NCI-H82 (cell line): ENCODE measurements at regions not wholly inside any gene's neighbourhood (a gene's known extent, or its start where the extent isn't known, plus 50 kb on each side); places are given as distances from the start of the nearest gene placed in this dataset.
"Not testable (repeated sequence)": the region's sequence is repeated elsewhere in the genome, so short reads cannot be mapped to it uniquely, and the experiment has no call there.

Source experiments
- DNase-seq: peaks from one replicate; lab custom pipeline; 2025; lab: John Stamatoyannopoulos, UW

GRCh38 chr2:136715146-136715545 lies 50.2 kb upstream of the THSD7B start:
- no peak for DNase-seq

- no peak for DNase-seq
These were observed 50.8 kb upstream of the THSD7B start for GRCh38 chr2:136714452-136714951.

GRCh38 chr2:136713739-136714138 lies 51.6 kb upstream of the THSD7B start:
- no peak for DNase-seq

GRCh38 chr2:136705336-136705735 lies 60.0 kb upstream of the THSD7B start:
- DNase-seq: no peak

- no peak for DNase-seq
These were observed 62.1 kb upstream of the THSD7B start for GRCh38 chr2:136703214-136703613.

DNA sequence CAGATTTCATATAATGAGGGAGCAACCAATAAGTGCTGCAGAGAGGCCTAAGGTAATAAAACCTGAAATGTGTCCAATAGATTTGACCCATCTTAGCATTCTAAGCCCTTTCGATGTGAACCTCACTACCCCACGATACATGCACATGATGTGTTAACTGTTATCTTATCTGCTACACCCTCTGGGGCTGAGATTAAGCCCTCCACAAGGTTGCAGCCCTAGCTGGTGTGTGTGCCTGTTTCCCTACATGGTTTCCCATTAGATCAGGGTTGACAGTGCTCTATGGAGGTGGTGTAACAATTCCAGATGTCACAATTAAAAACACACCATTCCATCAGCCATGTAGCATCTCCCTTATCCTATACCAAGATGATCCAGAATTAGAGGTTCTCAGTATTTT lies 68.9 kb upstream of the THSD7B start:
- no peak for DNase-seq

- no peak for DNase-seq
These were observed 71.4 kb upstream of the THSD7B start for GRCh38 chr2:136693966-136694365.

DNA sequence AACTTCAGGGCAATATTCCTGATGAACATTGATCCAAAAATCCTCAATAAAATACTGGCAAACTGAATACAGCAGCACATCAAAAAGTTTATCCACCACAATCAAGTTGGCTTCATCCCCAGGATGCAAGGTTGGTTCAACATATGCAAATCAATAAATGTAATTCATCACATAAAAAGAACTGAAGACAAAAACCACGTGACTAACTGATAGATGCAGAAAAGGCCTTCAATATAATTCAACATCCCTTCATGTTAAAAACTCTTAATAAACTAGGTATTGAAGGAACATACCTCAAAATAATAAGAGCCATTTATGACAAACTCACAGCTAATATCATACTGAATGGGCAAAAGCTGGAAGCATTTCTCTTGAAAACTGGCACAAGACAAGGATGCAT lies 85.3 kb upstream of the THSD7B start:
- not testable (repeated sequence) for DNase-seq

DNA sequence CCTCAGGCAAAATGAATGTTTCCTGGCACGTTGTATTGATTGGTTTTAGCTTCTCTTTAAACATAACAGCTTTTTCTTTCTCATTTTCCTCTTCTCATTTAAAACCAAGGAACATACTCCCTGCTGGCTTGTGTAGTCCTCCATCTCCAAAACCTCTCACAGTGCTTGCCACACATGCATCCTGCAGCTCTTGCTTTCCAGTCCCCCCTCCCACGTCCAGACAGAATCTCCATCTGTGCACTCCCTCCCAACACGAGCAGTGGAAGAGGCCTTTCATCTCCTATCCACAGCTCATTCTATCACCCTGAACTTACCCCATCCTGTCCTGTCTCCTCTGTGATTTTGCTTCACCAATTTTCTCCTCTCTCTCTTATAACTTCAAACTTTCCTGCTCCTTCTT lies 99.6 kb upstream of the THSD7B start:
- peak; percentile 74 for DNase-seq

DNA sequence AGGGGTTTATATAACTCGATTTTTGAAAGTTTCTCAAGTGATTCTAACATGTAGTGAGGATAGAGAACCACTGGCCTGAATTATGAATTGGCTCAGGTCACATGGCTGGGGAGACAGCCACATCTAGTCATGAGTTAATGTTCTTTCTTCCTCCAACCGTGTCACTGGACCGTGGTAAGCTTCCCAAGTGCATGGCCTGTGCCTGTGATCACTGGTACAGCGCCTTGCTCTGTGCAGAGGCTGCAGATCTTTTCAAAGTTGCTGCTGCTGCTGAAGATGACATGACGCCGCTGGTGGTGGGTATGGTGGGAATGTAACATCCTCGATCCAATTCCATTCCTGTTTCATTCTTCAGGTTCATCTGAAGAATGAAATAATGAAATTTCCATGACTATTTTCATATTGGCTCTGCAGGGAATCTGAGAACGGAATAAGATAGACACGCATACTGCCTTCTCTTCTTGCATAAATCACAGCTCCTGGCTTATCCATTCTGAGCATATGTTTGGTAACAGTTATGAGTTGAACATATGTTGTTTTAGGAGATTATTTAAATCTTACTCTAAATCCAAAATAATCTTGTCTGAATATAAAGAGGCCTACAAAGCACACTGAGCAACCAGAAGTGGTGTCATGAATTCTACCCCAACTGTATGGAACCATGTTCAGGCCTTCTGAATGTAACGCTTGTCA lies 100.5 kb upstream of the THSD7B start:
- DNase-seq: peak; percentile 85

GRCh38 chr2:136658201-136658600 lies 107.1 kb upstream of the THSD7B start:
- DNase-seq: no peak

DNA sequence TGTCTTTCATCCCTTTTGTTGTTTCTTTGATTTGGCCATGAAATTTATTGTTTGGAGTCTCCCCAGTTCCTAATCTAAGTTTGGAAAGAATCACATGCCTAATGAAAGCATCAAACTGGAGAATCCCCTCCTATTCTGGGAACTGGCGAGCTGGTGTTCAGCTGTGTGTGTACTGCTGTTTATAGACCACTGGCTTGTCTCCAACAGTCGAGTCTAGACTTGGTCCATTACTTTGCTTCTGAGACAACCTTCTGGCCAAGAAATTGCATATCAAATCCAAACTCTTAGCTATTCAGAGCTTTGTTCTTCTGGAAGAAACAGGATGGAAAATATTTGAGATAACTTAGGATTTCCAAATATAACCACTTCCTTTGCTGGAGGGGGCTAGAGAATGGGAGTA lies 111.5 kb upstream of the THSD7B start:
- DNase-seq: no peak

DNA sequence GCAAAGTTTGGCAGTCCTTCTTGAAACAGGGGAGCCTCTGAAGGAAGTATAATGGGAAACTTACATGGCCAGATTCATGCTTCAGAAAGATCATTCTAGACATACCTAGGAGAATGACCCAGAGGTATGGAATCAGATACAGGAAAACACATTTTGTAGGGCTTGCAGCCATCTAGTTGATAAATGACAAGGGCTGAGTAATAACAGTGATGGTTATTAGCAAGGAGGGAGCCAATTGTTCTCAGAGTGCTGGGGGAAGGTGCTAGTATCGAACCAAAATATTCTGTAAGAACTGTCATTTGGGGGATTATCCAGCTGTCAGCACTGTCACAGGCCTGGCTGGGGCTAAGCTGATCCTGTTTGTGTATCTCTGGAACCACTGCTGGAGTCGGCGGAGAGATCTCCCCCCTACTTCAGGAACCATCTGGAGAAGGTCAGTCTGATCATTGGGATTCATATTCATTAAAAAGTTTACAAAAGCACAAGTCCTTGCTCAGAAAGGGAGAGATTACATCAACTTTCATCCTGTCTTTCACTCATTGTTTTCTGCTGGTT lies 113.8 kb upstream of the THSD7B start:
- DNase-seq: peak; percentile 96

DNA sequence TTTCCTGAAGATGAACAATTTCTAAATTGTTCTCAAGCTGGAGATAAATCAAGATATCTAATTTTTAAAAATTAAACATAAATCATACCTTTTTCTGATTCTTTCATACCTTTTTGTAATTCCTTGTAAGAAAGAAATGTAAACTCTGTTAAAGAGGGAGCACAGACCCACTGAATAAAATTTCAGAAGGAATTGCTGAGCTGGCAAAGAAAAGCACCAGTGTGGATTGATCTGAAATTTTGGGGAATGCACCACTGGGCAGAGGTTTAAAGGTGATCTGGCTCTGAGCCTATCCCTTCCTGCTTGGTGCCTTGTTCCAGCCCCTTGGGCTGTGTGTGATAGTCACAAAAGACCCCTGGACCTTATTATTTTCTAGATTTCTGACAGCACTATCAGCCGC lies 118.3 kb upstream of the THSD7B start:
- no peak for DNase-seq

DNA sequence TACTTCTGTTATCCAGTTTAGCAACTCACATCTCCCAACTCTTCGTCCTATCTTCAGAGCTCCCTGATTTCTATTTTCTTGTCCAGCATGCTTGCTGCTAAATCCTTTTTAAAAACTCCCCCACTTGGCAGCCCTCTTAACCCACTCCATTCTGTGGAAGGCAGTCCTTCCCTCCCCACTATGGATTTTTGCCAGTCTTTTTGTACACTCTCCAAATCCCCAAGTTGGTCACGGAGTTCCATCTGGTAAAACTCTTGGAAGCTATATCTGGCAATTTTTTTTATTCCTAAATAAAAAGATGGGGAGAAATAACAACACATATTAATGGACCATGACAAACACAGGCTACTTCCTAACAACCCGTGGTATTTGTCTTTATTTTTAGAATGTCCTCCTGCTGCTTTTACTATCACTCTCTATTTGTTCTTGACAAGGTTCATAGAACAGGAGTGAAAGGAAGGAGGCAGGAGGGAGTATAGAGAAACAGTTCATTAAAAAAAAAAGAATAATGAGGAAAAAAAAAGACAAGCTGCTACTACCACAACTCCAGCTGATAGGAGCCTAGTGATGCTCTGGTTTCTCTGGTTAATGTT lies 120.0 kb upstream of the THSD7B start:
- DNase-seq: no peak

DNA sequence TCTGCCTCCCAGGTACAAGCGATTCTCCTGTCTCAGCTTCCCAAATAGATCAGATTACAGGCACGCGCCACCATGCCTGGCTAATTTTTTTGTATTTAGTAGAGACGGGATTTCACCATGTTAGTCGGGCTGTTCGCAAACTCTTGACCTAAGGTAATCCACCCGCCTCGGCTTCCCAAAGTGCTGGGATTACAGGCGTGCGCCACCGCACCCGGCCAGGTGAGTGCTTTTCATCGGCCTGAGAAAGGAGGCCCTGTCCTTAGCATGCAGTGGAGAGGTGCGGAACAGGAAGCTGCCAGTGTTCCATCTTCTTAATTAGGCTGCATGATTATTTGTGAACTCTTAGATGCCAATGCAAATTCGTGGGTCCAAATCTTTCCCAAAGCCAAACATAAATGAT lies 125.7 kb upstream of the THSD7B start:
- DNase-seq: no peak

DNA sequence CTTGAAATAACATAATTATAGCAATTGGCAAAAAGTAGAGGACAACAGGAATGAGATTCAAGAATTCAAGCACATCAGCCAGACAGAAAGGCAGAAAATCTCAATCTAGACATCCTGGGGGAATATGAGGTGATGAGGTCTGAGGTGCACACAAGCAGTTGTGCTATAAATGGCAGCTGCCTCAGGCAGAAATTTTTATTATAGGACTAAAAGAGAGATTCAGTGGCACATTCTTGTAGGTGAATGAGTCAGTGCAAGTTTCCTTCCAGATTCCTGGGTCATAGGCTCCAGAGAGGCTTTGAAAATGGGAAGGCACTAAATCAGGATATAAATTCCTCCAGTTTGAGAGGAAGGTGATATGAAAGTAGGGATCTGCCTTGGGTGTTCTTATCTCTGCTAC lies 127.2 kb upstream of the THSD7B start:
- no peak for DNase-seq

DNA sequence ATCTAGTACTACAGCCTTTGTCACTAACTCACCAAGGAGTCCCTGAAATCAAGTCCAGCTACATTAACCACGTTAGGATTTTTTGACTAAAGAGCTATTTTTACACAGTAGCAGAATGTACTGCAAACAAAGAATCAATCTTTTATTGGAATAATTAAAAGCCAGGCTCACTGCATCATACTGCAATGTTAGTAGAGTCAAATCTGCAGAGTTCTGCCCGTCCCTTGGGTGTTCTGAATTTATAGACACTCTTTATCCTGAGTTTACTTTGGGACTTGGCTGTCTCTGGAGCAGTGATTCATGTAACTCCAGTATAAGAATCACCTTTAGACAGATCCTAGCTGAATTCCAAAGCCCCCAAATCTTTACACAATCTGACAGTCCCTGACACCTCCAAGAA lies 127.9 kb upstream of the THSD7B start:
- DNase-seq: no peak

GRCh38 chr2:136628490-136628889 lies 136.9 kb upstream of the THSD7B start:
- DNase-seq: no peak

GRCh38 chr2:136613096-136613495 lies 152.2 kb upstream of the THSD7B start:
- DNase-seq: peak; percentile 80

DNA sequence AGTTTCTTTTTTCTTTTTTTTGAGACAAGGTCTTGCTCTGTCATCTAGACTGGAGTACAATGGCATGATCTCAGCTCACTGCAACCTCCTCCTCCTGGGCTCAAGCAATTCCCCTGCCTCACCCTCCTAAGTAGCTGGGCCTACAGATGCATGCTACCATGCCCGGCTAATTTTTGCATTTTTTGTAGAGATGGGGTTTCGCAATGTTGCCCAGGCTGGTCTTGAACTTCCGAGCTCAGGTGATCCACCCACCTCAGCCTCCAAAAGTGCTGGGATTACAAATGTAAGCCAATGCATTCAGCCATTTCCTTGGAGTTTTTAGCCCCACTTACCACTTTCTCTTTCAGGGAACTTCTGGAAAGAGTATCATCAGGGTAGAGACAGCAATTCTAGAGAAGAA lies 153.3 kb upstream of the THSD7B start:
- no peak for DNase-seq

GRCh38 chr2:136611451-136611850 lies 153.9 kb upstream of the THSD7B start:
- peak; percentile 9 for DNase-seq

DNA sequence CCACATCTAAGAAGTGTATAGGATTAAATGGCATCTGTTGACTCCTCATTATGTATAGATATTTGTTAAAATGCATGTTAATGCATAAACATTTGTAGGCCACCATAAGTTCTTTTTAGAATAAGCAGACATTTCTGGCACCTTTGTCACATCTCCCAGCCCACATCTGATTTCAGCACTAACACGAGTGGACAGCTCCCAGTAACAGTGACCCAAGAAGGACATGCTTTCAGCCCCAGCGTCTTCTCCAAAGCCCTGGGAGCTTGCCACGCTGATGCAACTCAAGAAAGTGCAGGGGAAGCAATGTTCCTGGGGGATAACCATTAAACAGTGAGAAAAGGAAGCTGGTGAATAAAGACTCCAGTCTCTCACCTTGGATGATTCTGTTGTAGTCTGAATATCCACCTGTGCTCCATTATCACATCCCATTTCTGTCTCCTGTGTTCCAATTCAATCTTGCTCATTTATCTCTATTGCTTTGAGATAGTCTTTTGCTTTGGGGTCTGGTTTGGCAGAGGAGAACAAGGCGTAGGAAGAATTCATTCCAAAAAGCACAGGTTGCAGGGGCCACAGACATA lies 182.6 kb upstream of the THSD7B start:
- peak; percentile 9 for DNase-seq
